H9 (cell line): ENCODE measurements at regions not wholly inside any gene's neighbourhood (a gene's known extent, or its start where the extent isn't known, plus 50 kb on each side); places are given as distances from the start of the nearest gene placed in this dataset.

Experiments
- DNase-seq: peaks from one replicate; pipeline ENCODE4 v3.0.0-alpha.2; 2017
- H2AFZ ChIP-seq: one replicate; pipeline ENCODE4 v1.6.1; 2013; ENCODE audit warnings: mild to moderate bottlenecking, low read length, control low read depth, moderate library complexity
- H2AK5ac ChIP-seq: 2 replicates; pipeline ENCODE4 v1.6.1; 2013; ENCODE audit warnings: low read length, control low read depth, mixed read lengths; ENCODE audit not compliant: insufficient read length
- H2BK120ac ChIP-seq: one replicate; pipeline ENCODE4 v1.6.1; 2013; ENCODE audit warnings: low read depth, mild to moderate bottlenecking, low read length, control low read depth, inconsistent platforms; ENCODE audit not compliant: poor library complexity, severe bottlenecking
- H2BK12ac ChIP-seq: 2 replicates; pipeline ENCODE4 v1.6.1; 2013; ENCODE audit warnings: low read length, control low read depth, mixed read lengths, low read depth; ENCODE audit not compliant: insufficient read length
- H2BK15ac ChIP-seq: 2 replicates; pipeline ENCODE4 v1.6.1; 2013; ENCODE audit warnings: low read depth, low read length, control low read depth
- H2BK20ac ChIP-seq: one replicate; pipeline ENCODE4 v1.6.1; 2013; ENCODE audit warnings: low read depth, mild to moderate bottlenecking, low read length, control low read depth, inconsistent platforms; ENCODE audit not compliant: poor library complexity, severe bottlenecking
- H2BK5ac ChIP-seq: 2 replicates; pipeline ENCODE4 v1.6.1; 2013; ENCODE audit warnings: low read length, control low read depth, mixed read lengths; ENCODE audit not compliant: insufficient read length
- H3K14ac ChIP-seq: 2 replicates; pipeline ENCODE4 v1.6.1; 2013; ENCODE audit warnings: low read length, control low read depth; ENCODE audit not compliant: insufficient read depth
- H3K18ac ChIP-seq: 2 replicates; pipeline ENCODE4 v1.6.1; 2013; ENCODE audit warnings: low read depth, mild to moderate bottlenecking, mixed read lengths, low read length, control low read depth; ENCODE audit not compliant: insufficient read length
- H3K23ac ChIP-seq: 2 replicates; pipeline ENCODE4 v1.6.1; 2013; ENCODE audit warnings: low read length, control low read depth, mixed read lengths, low read depth; ENCODE audit not compliant: insufficient read length
- H3K23me2 ChIP-seq: 2 replicates; pipeline ENCODE4 v1.6.1; 2013; ENCODE audit warnings: low read depth, mild to moderate bottlenecking, mixed read lengths, low read length, control low read depth; ENCODE audit not compliant: insufficient read length, poor library complexity, severe bottlenecking
- H3K27ac ChIP-seq: 2 replicates; pipeline ENCODE4 v1.5.1; 2013; ENCODE audit warnings: low read length, control low read depth, mixed read lengths, low read depth; ENCODE audit not compliant: insufficient read length
- H3K27me3 ChIP-seq: 2 replicates; pipeline ENCODE4 v1.6.1; 2013; ENCODE audit warnings: low read length, control low read depth, inconsistent platforms; ENCODE audit not compliant: insufficient read depth
- H3K4ac ChIP-seq: 2 replicates; pipeline ENCODE4 v1.6.1; 2013; ENCODE audit warnings: low read depth, mild to moderate bottlenecking, control low read depth, inconsistent platforms, low read length, moderate library complexity
- H3K4me1 ChIP-seq: 2 replicates; pipeline ENCODE4 v1.6.1; 2013; ENCODE audit warnings: low read length, control low read depth, inconsistent platforms; ENCODE audit not compliant: insufficient read depth
- H3K4me2 ChIP-seq: 2 replicates; pipeline ENCODE4 v1.6.1; 2013; ENCODE audit warnings: low read length, control low read depth, mixed read lengths; ENCODE audit not compliant: insufficient read length, insufficient read depth
- H3K56ac ChIP-seq: 2 replicates; pipeline ENCODE4 v1.6.1; 2013; ENCODE audit warnings: low read depth, mild to moderate bottlenecking, mixed read lengths, low read length, control low read depth; ENCODE audit not compliant: insufficient read length
- H3K79me1 ChIP-seq: 2 replicates; pipeline ENCODE4 v1.6.1; 2013; ENCODE audit warnings: low read depth, mild to moderate bottlenecking, moderate library complexity, low read length, control low read depth, inconsistent platforms; ENCODE audit not compliant: insufficient read depth, poor library complexity, severe bottlenecking
- H3K79me2 ChIP-seq: 2 replicates; pipeline ENCODE4 v1.6.1; 2013; ENCODE audit warnings: low read length, control low read depth, inconsistent platforms; ENCODE audit not compliant: insufficient read depth
- H3K9ac ChIP-seq: 2 replicates; pipeline ENCODE4 v1.6.1; 2013; ENCODE audit warnings: low read length, control low read depth, mixed read lengths; ENCODE audit not compliant: insufficient read length; ENCODE audit errors: extremely low read depth
- H3K9me3 ChIP-seq: one replicate; pipeline ENCODE4 v1.6.1; 2013; ENCODE audit warnings: low read depth, low read length, inconsistent platforms; ENCODE audit not compliant: control insufficient read depth
- H3T11ph ChIP-seq: one replicate; pipeline ENCODE4 v1.6.1; 2013; ENCODE audit warnings: mild to moderate bottlenecking, low read length, control low read depth, inconsistent platforms
- H4K20me1 ChIP-seq: one replicate; pipeline ENCODE4 v1.6.1; 2013; ENCODE audit not compliant: control insufficient read depth, insufficient read length, insufficient read depth
- H4K5ac ChIP-seq: 2 replicates; pipeline ENCODE4 v1.6.1; 2013; ENCODE audit warnings: low read depth, mild to moderate bottlenecking, mixed read lengths, low read length, control low read depth; ENCODE audit not compliant: insufficient read length
- H4K8ac ChIP-seq: replicated peaks from 2 replicates; pipeline ENCODE4 v1.6.1; 2013; ENCODE audit warnings: low read length, control low read depth, mixed read lengths, low read depth; ENCODE audit not compliant: insufficient read length
- H4K91ac ChIP-seq: 2 replicates; pipeline ENCODE4 v1.6.1; 2013; ENCODE audit warnings: low read depth, mild to moderate bottlenecking, moderate library complexity, mixed read lengths, low read length, control low read depth; ENCODE audit not compliant: insufficient read length
- H3K27ac Mint-ChIP-seq, 3 experiments: 2 replicates in 2 of 3; 3 replicates in 1 of 3; pipeline ENCODE4 v1.8.0; 2020 to 2021; ENCODE audit warnings: mixed read lengths in 3 of 3, mild to moderate bottlenecking in 1 of 3, moderate library complexity in 1 of 3
- H3K27me3 Mint-ChIP-seq: 2 replicates; pipeline ENCODE4 v1.8.0; 2021; ENCODE audit warnings: low read depth, mild to moderate bottlenecking, moderate library complexity, mixed read lengths
- H3K36me3 Mint-ChIP-seq, 3 experiments: 2 replicates in 2 of 3; 3 replicates in 1 of 3; pipeline ENCODE4 v1.8.0; 2020 to 2021; ENCODE audit warnings: low read depth in 3 of 3, mixed read lengths in 3 of 3; ENCODE audit not compliant: insufficient read depth in 1 of 3
- H3K4me1 Mint-ChIP-seq, 2 experiments: 2 replicates each; pipeline ENCODE4 v1.8.0; 2020; ENCODE audit warnings: mixed read lengths in 2 of 2
- H3K4me3 Mint-ChIP-seq, 2 experiments: 2 replicates in 1 of 2; 3 replicates in 1 of 2; pipeline ENCODE4 v1.8.0; 2020 to 2021; ENCODE audit warnings: mild to moderate bottlenecking in 2 of 2, mixed read lengths in 2 of 2, moderate library complexity in 1 of 2
- H3K9me3 Mint-ChIP-seq, 2 experiments: 2 replicates in 1 of 2; 3 replicates in 1 of 2; pipeline ENCODE4 v1.8.0; 2020; ENCODE audit warnings: mild to moderate bottlenecking in 2 of 2, mixed read lengths in 2 of 2, moderate library complexity in 1 of 2
- CTCF ChIP-seq: fragments of 200-600 bp; sonication (generic); conservative IDR thresholded peaks from 3 replicates; pipeline ENCODE4 v1.8.0; 2021; ENCODE audit warnings: antibody characterized with exemption, mild to moderate bottlenecking
- WGBS: extraction: QIAGEN DNeasy Blood & Tissue Kit; methylation state at CpG from one replicate; pipeline ENCODE4 v1.1.7; 2013; ENCODE audit warnings: missing lambda C conversion rate, low lambda C conversion rate, mixed read lengths; ENCODE audit not compliant: insufficient read length; ENCODE audit errors: extremely low coverage; 5-methylcytosine and 5-hydroxymethylcytosine counted together

- no peak overlapping the region for H3K9ac ChIP-seq
- Mint-ChIP-seq H3K4me3 (no peak overlapping the region), H3K27me3 (peaks cover 3% of the 10 kb centered on the region; the same call in 1 of the 2 replicates), H3K9me3 (peaks cover 0 to 5% of the 10 kb centered on the region in 2 experiments; a peak in 1 of 5 replicates), H3K27ac (no peak overlapping the region), H3K4me1 (peaks cover 13 to 17% of the 10 kb centered on the region in 2 experiments), H3K36me3 (peaks cover 0 to under 1% (median 0%) of the 10 kb centered on the region in 3 experiments; a peak in 3 of 7 replicates)
- no peak overlapping the region for H2BK20ac ChIP-seq
- no peaks in the 10 kb centered on the region; the same call in 1 of the 2 replicates for H3K27me3 ChIP-seq
- no peaks in the 10 kb centered on the region for H3K79me1 ChIP-seq
- H3K23ac ChIP-seq: no peak overlapping the region
- no peaks in the 10 kb centered on the region for H3K79me2 ChIP-seq
- no peak overlapping the region for H2BK12ac ChIP-seq
- no peak overlapping the region for H2BK120ac ChIP-seq
- H3K9me3 ChIP-seq: no peaks in the 10 kb centered on the region
- no peak overlapping the region for H3K4ac ChIP-seq
- no peak overlapping the region for H2BK5ac ChIP-seq
- H4K91ac ChIP-seq: no peak overlapping the region
- H3K4me2 ChIP-seq: no peak overlapping the region
- no CpG with 5 or more reads among the region's 5 CpGs for WGBS
- no peaks in the 10 kb centered on the region for H3K23me2 ChIP-seq
- H2AK5ac ChIP-seq: no peak overlapping the region
- no peak overlapping the region for H3K27ac ChIP-seq
- TF ChIP-seq CTCF: no peak
- no peak overlapping the region for H4K5ac ChIP-seq
- H3K56ac ChIP-seq: no peak overlapping the region
- H3K14ac ChIP-seq: no peak overlapping the region
- H2BK15ac ChIP-seq: no peak overlapping the region
- no peak overlapping the region for H3T11ph ChIP-seq
- H2AFZ ChIP-seq: no peak overlapping the region
- peaks cover 4% of the 10 kb centered on the region; the same call in 1 of the 2 replicates for H3K4me1 ChIP-seq
- no peak overlapping the region for H4K8ac ChIP-seq
- H4K20me1 ChIP-seq: no peaks in the 10 kb centered on the region
- H3K18ac ChIP-seq: no peak overlapping the region
- DNase-seq: no peak
Observed at GRCh38 chr2:85953476-85953875, 64.7 kb upstream of the ST3GAL5 start.
